H9 (cell line): ENCODE measurements at regions not wholly inside any gene's neighbourhood (a gene's known extent, or its start where the extent isn't known, plus 50 kb on each side); places are given as distances from the start of the nearest gene placed in this dataset.

ENCODE experiments used
- DNase-seq: peaks from one replicate; pipeline ENCODE4 v3.0.0-alpha.2; 2017
- H2AFZ ChIP-seq: one replicate; pipeline ENCODE4 v1.6.1; 2013; ENCODE audit warnings: mild to moderate bottlenecking, low read length, control low read depth, moderate library complexity
- H2AK5ac ChIP-seq: 2 replicates; pipeline ENCODE4 v1.6.1; 2013; ENCODE audit warnings: low read length, control low read depth, mixed read lengths; ENCODE audit not compliant: insufficient read length
- H2BK120ac ChIP-seq: one replicate; pipeline ENCODE4 v1.6.1; 2013; ENCODE audit warnings: low read depth, mild to moderate bottlenecking, low read length, control low read depth, inconsistent platforms; ENCODE audit not compliant: poor library complexity, severe bottlenecking
- H2BK12ac ChIP-seq: 2 replicates; pipeline ENCODE4 v1.6.1; 2013; ENCODE audit warnings: low read length, control low read depth, mixed read lengths, low read depth; ENCODE audit not compliant: insufficient read length
- H2BK15ac ChIP-seq: 2 replicates; pipeline ENCODE4 v1.6.1; 2013; ENCODE audit warnings: low read depth, low read length, control low read depth
- H2BK20ac ChIP-seq: one replicate; pipeline ENCODE4 v1.6.1; 2013; ENCODE audit warnings: low read depth, mild to moderate bottlenecking, low read length, control low read depth, inconsistent platforms; ENCODE audit not compliant: poor library complexity, severe bottlenecking
- H2BK5ac ChIP-seq: 2 replicates; pipeline ENCODE4 v1.6.1; 2013; ENCODE audit warnings: low read length, control low read depth, mixed read lengths; ENCODE audit not compliant: insufficient read length
- H3K14ac ChIP-seq: 2 replicates; pipeline ENCODE4 v1.6.1; 2013; ENCODE audit warnings: low read length, control low read depth; ENCODE audit not compliant: insufficient read depth
- H3K18ac ChIP-seq: 2 replicates; pipeline ENCODE4 v1.6.1; 2013; ENCODE audit warnings: low read depth, mild to moderate bottlenecking, mixed read lengths, low read length, control low read depth; ENCODE audit not compliant: insufficient read length
- H3K23ac ChIP-seq: 2 replicates; pipeline ENCODE4 v1.6.1; 2013; ENCODE audit warnings: low read length, control low read depth, mixed read lengths, low read depth; ENCODE audit not compliant: insufficient read length
- H3K23me2 ChIP-seq: 2 replicates; pipeline ENCODE4 v1.6.1; 2013; ENCODE audit warnings: low read depth, mild to moderate bottlenecking, mixed read lengths, low read length, control low read depth; ENCODE audit not compliant: insufficient read length, poor library complexity, severe bottlenecking
- H3K27ac ChIP-seq: 2 replicates; pipeline ENCODE4 v1.5.1; 2013; ENCODE audit warnings: low read length, control low read depth, mixed read lengths, low read depth; ENCODE audit not compliant: insufficient read length
- H3K27me3 ChIP-seq: 2 replicates; pipeline ENCODE4 v1.6.1; 2013; ENCODE audit warnings: low read length, control low read depth, inconsistent platforms; ENCODE audit not compliant: insufficient read depth
- H3K4ac ChIP-seq: 2 replicates; pipeline ENCODE4 v1.6.1; 2013; ENCODE audit warnings: low read depth, mild to moderate bottlenecking, control low read depth, inconsistent platforms, low read length, moderate library complexity
- H3K4me1 ChIP-seq: 2 replicates; pipeline ENCODE4 v1.6.1; 2013; ENCODE audit warnings: low read length, control low read depth, inconsistent platforms; ENCODE audit not compliant: insufficient read depth
- H3K4me2 ChIP-seq: 2 replicates; pipeline ENCODE4 v1.6.1; 2013; ENCODE audit warnings: low read length, control low read depth, mixed read lengths; ENCODE audit not compliant: insufficient read length, insufficient read depth
- H3K56ac ChIP-seq: 2 replicates; pipeline ENCODE4 v1.6.1; 2013; ENCODE audit warnings: low read depth, mild to moderate bottlenecking, mixed read lengths, low read length, control low read depth; ENCODE audit not compliant: insufficient read length
- H3K79me1 ChIP-seq: 2 replicates; pipeline ENCODE4 v1.6.1; 2013; ENCODE audit warnings: low read depth, mild to moderate bottlenecking, moderate library complexity, low read length, control low read depth, inconsistent platforms; ENCODE audit not compliant: insufficient read depth, poor library complexity, severe bottlenecking
- H3K79me2 ChIP-seq: 2 replicates; pipeline ENCODE4 v1.6.1; 2013; ENCODE audit warnings: low read length, control low read depth, inconsistent platforms; ENCODE audit not compliant: insufficient read depth
- H3K9ac ChIP-seq: 2 replicates; pipeline ENCODE4 v1.6.1; 2013; ENCODE audit warnings: low read length, control low read depth, mixed read lengths; ENCODE audit not compliant: insufficient read length; ENCODE audit errors: extremely low read depth
- H3K9me3 ChIP-seq: one replicate; pipeline ENCODE4 v1.6.1; 2013; ENCODE audit warnings: low read depth, low read length, inconsistent platforms; ENCODE audit not compliant: control insufficient read depth
- H3T11ph ChIP-seq: one replicate; pipeline ENCODE4 v1.6.1; 2013; ENCODE audit warnings: mild to moderate bottlenecking, low read length, control low read depth, inconsistent platforms
- H4K20me1 ChIP-seq: one replicate; pipeline ENCODE4 v1.6.1; 2013; ENCODE audit not compliant: control insufficient read depth, insufficient read length, insufficient read depth
- H4K5ac ChIP-seq: 2 replicates; pipeline ENCODE4 v1.6.1; 2013; ENCODE audit warnings: low read depth, mild to moderate bottlenecking, mixed read lengths, low read length, control low read depth; ENCODE audit not compliant: insufficient read length
- H4K8ac ChIP-seq: replicated peaks from 2 replicates; pipeline ENCODE4 v1.6.1; 2013; ENCODE audit warnings: low read length, control low read depth, mixed read lengths, low read depth; ENCODE audit not compliant: insufficient read length
- H4K91ac ChIP-seq: 2 replicates; pipeline ENCODE4 v1.6.1; 2013; ENCODE audit warnings: low read depth, mild to moderate bottlenecking, moderate library complexity, mixed read lengths, low read length, control low read depth; ENCODE audit not compliant: insufficient read length
- H3K27ac Mint-ChIP-seq, 3 experiments: 2 replicates in 2 of 3; 3 replicates in 1 of 3; pipeline ENCODE4 v1.8.0; 2020 to 2021; ENCODE audit warnings: mixed read lengths in 3 of 3, mild to moderate bottlenecking in 1 of 3, moderate library complexity in 1 of 3
- H3K27me3 Mint-ChIP-seq: 2 replicates; pipeline ENCODE4 v1.8.0; 2021; ENCODE audit warnings: low read depth, mild to moderate bottlenecking, moderate library complexity, mixed read lengths
- H3K36me3 Mint-ChIP-seq, 3 experiments: 2 replicates in 2 of 3; 3 replicates in 1 of 3; pipeline ENCODE4 v1.8.0; 2020 to 2021; ENCODE audit warnings: low read depth in 3 of 3, mixed read lengths in 3 of 3; ENCODE audit not compliant: insufficient read depth in 1 of 3
- H3K4me1 Mint-ChIP-seq, 2 experiments: 2 replicates each; pipeline ENCODE4 v1.8.0; 2020; ENCODE audit warnings: mixed read lengths in 2 of 2
- H3K4me3 Mint-ChIP-seq, 2 experiments: 2 replicates in 1 of 2; 3 replicates in 1 of 2; pipeline ENCODE4 v1.8.0; 2020 to 2021; ENCODE audit warnings: mild to moderate bottlenecking in 2 of 2, mixed read lengths in 2 of 2, moderate library complexity in 1 of 2
- H3K9me3 Mint-ChIP-seq, 2 experiments: 2 replicates in 1 of 2; 3 replicates in 1 of 2; pipeline ENCODE4 v1.8.0; 2020; ENCODE audit warnings: mild to moderate bottlenecking in 2 of 2, mixed read lengths in 2 of 2, moderate library complexity in 1 of 2
- CTCF ChIP-seq: fragments of 200-600 bp; sonication (generic); conservative IDR thresholded peaks from 3 replicates; pipeline ENCODE4 v1.8.0; 2021; ENCODE audit warnings: antibody characterized with exemption, mild to moderate bottlenecking
- WGBS: extraction: QIAGEN DNeasy Blood & Tissue Kit; methylation state at CpG from one replicate; pipeline ENCODE4 v1.1.7; 2013; ENCODE audit warnings: missing lambda C conversion rate, low lambda C conversion rate, mixed read lengths; ENCODE audit not compliant: insufficient read length; ENCODE audit errors: extremely low coverage; 5-methylcytosine and 5-hydroxymethylcytosine counted together

DNA sequence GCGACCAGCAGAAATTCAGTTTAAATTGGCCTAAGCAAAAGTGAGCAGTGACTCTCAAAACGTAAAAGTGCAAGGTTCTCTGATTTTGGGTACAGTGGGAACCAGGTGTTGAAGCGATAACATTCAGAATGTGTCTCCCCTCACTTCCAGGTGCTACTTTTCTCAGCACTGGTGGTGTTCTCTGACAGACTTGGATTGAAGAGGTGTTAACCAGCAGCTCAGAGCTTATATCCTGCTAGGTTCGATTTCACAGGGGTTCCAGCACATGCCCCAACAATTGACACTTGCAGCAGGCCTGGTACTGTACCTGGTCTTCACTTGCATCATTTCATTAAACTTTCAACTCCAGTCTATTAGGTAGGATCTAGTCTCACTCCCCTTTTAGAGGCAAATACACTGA lies 680.2 kb downstream of the VRK1 start:
- Histone ChIP-seq H3K79me1 (no peaks in the 10 kb centered on the region), H3T11ph (no peak overlapping the region), H3K27me3 (no peaks in the 10 kb centered on the region), H3K4ac (no peak overlapping the region), H3K9me3 (no peaks in the 10 kb centered on the region), H3K4me2 (no peak overlapping the region), H2BK120ac (no peak overlapping the region), H4K20me1 (no peaks in the 10 kb centered on the region), H3K4me1 (no peaks in the 10 kb centered on the region), H2BK20ac (no peak overlapping the region), H4K8ac (no peak overlapping the region), H3K18ac (no peak overlapping the region), H2BK12ac (no peak overlapping the region), H2AK5ac (no peak overlapping the region), H4K91ac (no peak overlapping the region), H3K9ac (no peak overlapping the region), H3K14ac (no peak overlapping the region), H2AFZ (no peak overlapping the region), H3K56ac (no peak overlapping the region), H2BK15ac (no peak overlapping the region), H3K23me2 (no peaks in the 10 kb centered on the region), H3K79me2 (no peaks in the 10 kb centered on the region), H3K27ac (no peak overlapping the region), H2BK5ac (no peak overlapping the region), H3K23ac (no peak overlapping the region), H4K5ac (no peak overlapping the region)
- peaks cover 0 to 3% of the 10 kb centered on the region in 2 experiments; a peak in 1 of 4 replicates for H3K4me1 Mint-ChIP-seq
- H3K36me3 Mint-ChIP-seq, result no peaks in the 10 kb centered on the region
- no peak for DNase-seq
- no peaks in the 10 kb centered on the region for H3K27me3 Mint-ChIP-seq
- no peak overlapping the region for H3K27ac Mint-ChIP-seq
- no peak for TF ChIP-seq CTCF
- H3K4me3 Mint-ChIP-seq, result no peak overlapping the region
- no peaks in the 10 kb centered on the region for H3K9me3 Mint-ChIP-seq
- no CpG with 5 or more reads among the region's 4 CpGs for WGBS
